Epithelial cell of esophagus (primary cell): ENCODE measurements at regions not wholly inside any gene's neighbourhood (a gene's known extent, or its start where the extent isn't known, plus 50 kb on each side); places are given as distances from the start of the nearest gene placed in this dataset.
A peak's percentile ranks its signal among the peaks of the same experiment; 100 is the strongest.

Source experiments
- DNase-seq: peaks from one replicate; pipeline ENCODE4 v3.0.0; 2010; ENCODE audit warnings: low read depth
- H3K4me3 ChIP-seq: 2 replicates; pipeline ENCODE4 v1.5.1; 2011; ENCODE audit warnings: mild to moderate bottlenecking, low read length, control low read depth
- CTCF ChIP-seq: IDR thresholded peaks from 2 replicates; pipeline ENCODE4 v1.5.1; 2011; ENCODE audit warnings: low read depth, mild to moderate bottlenecking, low read length, control low read depth, inconsistent platforms; ENCODE audit not compliant: insufficient read depth; ENCODE audit errors: missing control alignments

- TF ChIP-seq CTCF, result no peak
- no peak for DNase-seq
Observed at GRCh38 chr7:46518713-46519112, 597.6 kb upstream of the IGFBP3 start.

GRCh38 chr7:46515844-46516590, 594.9 kb upstream of the IGFBP3 start:
- no peak for TF ChIP-seq CTCF
- DNase-seq, result peak; percentile 34
- H3K4me3 ChIP-seq, result no peak overlapping the region

More at GRCh38 chr7:46518713-46519112, 597.6 kb upstream of the IGFBP3 start:
- H3K4me3 ChIP-seq, result no peak overlapping the region

- no peak overlapping the region for H3K4me3 ChIP-seq
- no peak for TF ChIP-seq CTCF
- no peak for DNase-seq
Observed at GRCh38 chr7:46513447-46513848, 592.4 kb upstream of the IGFBP3 start.

- TF ChIP-seq CTCF, result no peak
- no peak overlapping the region for H3K4me3 ChIP-seq
- no peak for DNase-seq
Observed at GRCh38 chr7:46512891-46513413, 591.9 kb upstream of the IGFBP3 start.

GRCh38 chr7:46511442-46512215, 590.6 kb upstream of the IGFBP3 start:
- no peak for TF ChIP-seq CTCF
- no peak overlapping the region for H3K4me3 ChIP-seq
- no peak for DNase-seq

- TF ChIP-seq CTCF, result no peak
- DNase-seq, result no peak
- no peak overlapping the region for H3K4me3 ChIP-seq
Observed at GRCh38 chr7:46508583-46508982, 587.5 kb upstream of the IGFBP3 start.
